ENCODE measurements at regions not wholly inside any gene's neighbourhood (a gene's known extent, or its start where the extent isn't known, plus 50 kb on each side); places are given as distances from the start of the nearest gene placed in this dataset.
A peak's percentile ranks its signal among the peaks of the same experiment; 100 is the strongest.

DNA sequence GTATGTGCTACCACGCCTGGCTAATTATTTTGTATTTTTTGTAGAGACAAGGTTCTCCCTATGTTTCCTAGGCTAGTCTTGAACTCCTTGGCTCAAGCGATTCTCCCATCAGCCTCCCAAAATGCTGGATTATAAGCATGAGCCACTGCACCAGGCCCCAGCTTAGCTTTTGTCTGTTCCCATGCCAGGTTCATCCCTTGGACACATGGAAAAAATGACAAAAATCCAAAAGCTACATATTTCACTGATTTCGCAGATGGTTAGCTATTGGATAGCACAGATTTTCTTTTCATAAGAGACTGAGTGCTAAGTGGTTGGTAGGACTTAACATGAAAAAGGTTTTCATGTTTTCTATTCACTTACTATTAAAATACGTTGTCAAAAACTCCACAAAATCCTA lies 286.6 kb upstream of the KITLG start:
- Histone ChIP-seq H3K27ac (ENCODE audit: low read depth in 1 of 2, low read length in 1 of 2) (no peak overlapping the region), H3K9ac (ENCODE audit: insufficient read depth in 1 of 2, low read length in 2 of 2) (no peak overlapping the region), H3K9me3 (ENCODE audit: control insufficient read depth in 4 of 4, insufficient read depth in 3 of 4, low read length in 3 of 4) (no peaks in the 10 kb centered on the region), H3K4me3 (no peak overlapping the region), H3K27me3 (ENCODE audit: control insufficient read depth in 3 of 3, insufficient read depth in 3 of 3, low read length in 2 of 3) (no peaks in the 10 kb centered on the region), H3K4me1 (ENCODE audit: control insufficient read depth in 5 of 5, insufficient read depth in 5 of 5, low read length in 5 of 5) (peaks cover 0 to 19% (median 2%) of the 10 kb centered on the region in 5 donors), H3K36me3 (ENCODE audit: control insufficient read depth in 4 of 4, insufficient read depth in 4 of 4, low read length in 4 of 4) (no peaks in the 10 kb centered on the region)
- TF ChIP-seq, protein P1, sequence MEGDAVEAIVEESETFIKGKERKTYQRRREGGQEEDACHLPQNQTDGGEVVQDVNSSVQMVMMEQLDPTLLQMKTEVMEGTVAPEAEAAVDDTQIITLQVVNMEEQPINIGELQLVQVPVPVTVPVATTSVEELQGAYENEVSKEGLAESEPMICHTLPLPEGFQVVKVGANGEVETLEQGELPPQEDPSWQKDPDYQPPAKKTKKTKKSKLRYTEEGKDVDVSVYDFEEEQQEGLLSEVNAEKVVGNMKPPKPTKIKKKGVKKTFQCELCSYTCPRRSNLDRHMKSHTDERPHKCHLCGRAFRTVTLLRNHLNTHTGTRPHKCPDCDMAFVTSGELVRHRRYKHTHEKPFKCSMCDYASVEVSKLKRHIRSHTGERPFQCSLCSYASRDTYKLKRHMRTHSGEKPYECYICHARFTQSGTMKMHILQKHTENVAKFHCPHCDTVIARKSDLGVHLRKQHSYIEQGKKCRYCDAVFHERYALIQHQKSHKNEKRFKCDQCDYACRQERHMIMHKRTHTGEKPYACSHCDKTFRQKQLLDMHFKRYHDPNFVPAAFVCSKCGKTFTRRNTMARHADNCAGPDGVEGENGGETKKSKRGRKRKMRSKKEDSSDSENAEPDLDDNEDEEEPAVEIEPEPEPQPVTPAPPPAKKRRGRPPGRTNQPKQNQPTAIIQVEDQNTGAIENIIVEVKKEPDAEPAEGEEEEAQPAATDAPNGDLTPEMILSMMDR (IDR thresholded peaks at IDR 0.05; ENCODE audit: control extremely low read depth, extremely low read depth), result no peak
- no peak for DNase-seq
- ATAC-seq (ENCODE audit: insufficient read depth, low FRiP score), result no peak
- WGBS, 2 donors, result 85 to 92% methylated on average over 4 of the region's 4 CpGs

DNA sequence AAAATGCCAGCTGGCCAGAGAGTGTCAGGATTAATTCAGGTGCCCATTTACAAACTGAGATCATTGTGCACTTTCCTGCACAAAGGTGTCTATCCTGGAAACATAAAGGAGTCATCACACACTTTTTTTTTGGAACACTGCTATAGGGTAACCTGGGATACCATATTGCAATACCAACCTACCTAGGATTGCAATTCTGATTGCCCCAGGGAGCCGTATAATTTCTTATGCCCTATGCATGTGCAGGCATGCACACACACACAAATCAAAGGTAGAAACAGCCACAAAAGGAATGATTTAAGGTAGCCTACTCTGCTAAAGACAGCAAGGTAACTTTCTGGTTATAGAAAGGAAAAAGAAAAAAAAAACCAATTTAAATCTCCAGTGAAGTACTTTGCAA lies 285.3 kb upstream of the KITLG start:
- no peaks in the 10 kb centered on the region for H3K9me3 ChIP-seq (ENCODE audit: control insufficient read depth in 4 of 4, insufficient read depth in 3 of 4, low read length in 3 of 4)
- no peak overlapping the region for H3K27ac ChIP-seq (ENCODE audit: low read depth in 1 of 2, low read length in 1 of 2)
- H3K4me3 ChIP-seq, result no peak overlapping the region
- H3K36me3 ChIP-seq (ENCODE audit: control insufficient read depth in 4 of 4, insufficient read depth in 4 of 4, low read length in 4 of 4), result no peaks in the 10 kb centered on the region
- H3K4me1 ChIP-seq (ENCODE audit: control insufficient read depth in 5 of 5, insufficient read depth in 5 of 5, low read length in 5 of 5), result peaks cover 0 to 19% (median 2%) of the 10 kb centered on the region in 5 donors
- TF ChIP-seq, protein P1 (IDR thresholded peaks at IDR 0.05; ENCODE audit: control extremely low read depth, extremely low read depth), result no peak
- DNase-seq (no peak), ATAC-seq (ENCODE audit: insufficient read depth, low FRiP score) (no peak)
- H3K9ac ChIP-seq (ENCODE audit: insufficient read depth in 1 of 2, low read length in 2 of 2), result no peak overlapping the region
- WGBS, 2 donors, result 84 to 94% methylated on average over 1 of the region's 1 CpG
- no peaks in the 10 kb centered on the region for H3K27me3 ChIP-seq (ENCODE audit: control insufficient read depth in 3 of 3, insufficient read depth in 3 of 3, low read length in 2 of 3)

DNA sequence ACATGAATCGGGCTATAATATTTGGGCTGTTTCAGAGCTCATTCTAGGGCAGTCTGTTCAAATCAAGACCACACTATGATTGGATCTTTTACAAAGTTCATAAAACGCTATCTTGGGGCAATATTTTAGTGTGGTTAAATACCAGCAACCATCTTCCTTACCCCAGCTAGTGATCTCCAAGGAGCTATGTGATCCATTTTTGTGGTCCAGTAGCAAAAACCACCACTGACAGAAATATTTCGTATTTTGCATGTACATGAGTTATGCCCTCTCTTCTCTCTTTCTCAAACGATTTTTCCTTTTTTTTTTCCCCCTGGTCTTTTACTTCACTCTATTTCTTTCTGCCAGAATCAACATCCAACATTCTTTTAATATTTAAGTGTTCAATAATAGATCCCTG lies 280.6 kb upstream of the KITLG start:
- 84% methylated on average over 4 of the region's 4 CpGs for WGBS, 2 donors
- peaks cover 0 to 13% (median 0%) of the 10 kb centered on the region in 5 donors for H3K4me1 ChIP-seq (ENCODE audit: control insufficient read depth in 5 of 5, insufficient read depth in 5 of 5, low read length in 5 of 5)
- DNase-seq (no peak), ATAC-seq (ENCODE audit: insufficient read depth, low FRiP score) (no peak)
- H3K27me3 ChIP-seq (ENCODE audit: control insufficient read depth in 3 of 3, insufficient read depth in 3 of 3, low read length in 2 of 3), result no peaks in the 10 kb centered on the region
- no peak overlapping the region for H3K9ac ChIP-seq (ENCODE audit: insufficient read depth in 1 of 2, low read length in 2 of 2)
- no peaks in the 10 kb centered on the region for H3K36me3 ChIP-seq (ENCODE audit: control insufficient read depth in 4 of 4, insufficient read depth in 4 of 4, low read length in 4 of 4)
- no peaks in the 10 kb centered on the region for H3K9me3 ChIP-seq (ENCODE audit: control insufficient read depth in 4 of 4, insufficient read depth in 3 of 4, low read length in 3 of 4)
- H3K4me3 ChIP-seq, result no peak overlapping the region
- no peak overlapping the region for H3K27ac ChIP-seq (ENCODE audit: low read depth in 1 of 2, low read length in 1 of 2)
- TF ChIP-seq, protein P1 (IDR thresholded peaks at IDR 0.05; ENCODE audit: control extremely low read depth, extremely low read depth), result no peak

DNA sequence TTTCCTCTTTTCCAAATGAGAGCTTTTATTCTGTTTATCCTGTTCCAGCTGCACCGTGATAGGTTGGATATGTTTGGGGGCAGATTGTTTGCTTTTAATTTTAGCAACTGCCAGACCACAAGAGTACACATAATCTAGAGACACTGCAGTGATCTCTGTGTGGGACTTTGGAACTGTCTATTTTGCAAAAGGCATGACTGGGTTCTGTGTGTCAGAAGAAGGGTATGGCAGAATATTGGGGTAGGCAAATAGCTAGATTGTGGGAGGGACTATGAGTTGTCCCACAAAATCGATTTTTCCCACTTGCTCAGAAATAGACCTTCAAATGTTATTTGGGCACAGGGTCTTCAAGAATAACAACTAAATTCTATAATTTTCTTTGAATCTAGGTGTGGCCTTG lies 275.9 kb upstream of the KITLG start:
- Histone ChIP-seq H3K27ac (ENCODE audit: low read depth in 1 of 2, low read length in 1 of 2) (no peak overlapping the region), H3K4me3 (no peak overlapping the region), H3K36me3 (ENCODE audit: control insufficient read depth in 4 of 4, insufficient read depth in 4 of 4, low read length in 4 of 4) (no peaks in the 10 kb centered on the region), H3K4me1 (ENCODE audit: control insufficient read depth in 5 of 5, insufficient read depth in 5 of 5, low read length in 5 of 5) (peaks cover 0 to 8% (median 0%) of the 10 kb centered on the region in 5 donors), H3K9me3 (ENCODE audit: control insufficient read depth in 4 of 4, insufficient read depth in 3 of 4, low read length in 3 of 4) (no peaks in the 10 kb centered on the region), H3K9ac (ENCODE audit: insufficient read depth in 1 of 2, low read length in 2 of 2) (no peak overlapping the region), H3K27me3 (ENCODE audit: control insufficient read depth in 3 of 3, insufficient read depth in 3 of 3, low read length in 2 of 3) (no peaks in the 10 kb centered on the region)
- TF ChIP-seq, protein P1 (IDR thresholded peaks at IDR 0.05; ENCODE audit: control extremely low read depth, extremely low read depth), result no peak
- ATAC-seq (ENCODE audit: insufficient read depth, low FRiP score) (no peak), DNase-seq (peak in 2 of 3 donors; percentile 23 to 42)
- 77 to 94% methylated on average over 2 of the region's 2 CpGs for WGBS, 2 donors

Data from lung (tissue), 11 donors.